Glutamatergic neuron (in vitro differentiated cells): ENCODE measurements at regions not wholly inside any gene's neighbourhood (a gene's known extent, or its start where the extent isn't known, plus 50 kb on each side); places are given as distances from the start of the nearest gene placed in this dataset.

Experiments
- DNase-seq: peaks from one replicate; pipeline ENCODE4 v3.0.0; 2022
- H3K27ac Mint-ChIP-seq: one replicate; pipeline ENCODE4 v1.8.0; 2020; ENCODE audit warnings: mild to moderate bottlenecking, mixed read lengths, inconsistent platforms; ENCODE audit not compliant: unreplicated experiment
- H3K27me3 Mint-ChIP-seq: one replicate; pipeline ENCODE4 v1.8.0; 2020; ENCODE audit warnings: mild to moderate bottlenecking, moderate library complexity, mixed read lengths, inconsistent platforms; ENCODE audit not compliant: unreplicated experiment
- H3K36me3 Mint-ChIP-seq: one replicate; pipeline ENCODE4 v1.8.0; 2020; ENCODE audit warnings: mild to moderate bottlenecking, mixed read lengths, inconsistent platforms; ENCODE audit not compliant: unreplicated experiment
- H3K4me1 Mint-ChIP-seq: one replicate; pipeline ENCODE4 v1.8.0; 2020; ENCODE audit warnings: mild to moderate bottlenecking, low read depth, mixed read lengths, inconsistent platforms; ENCODE audit not compliant: unreplicated experiment
- H3K4me3 Mint-ChIP-seq: one replicate; pipeline ENCODE4 v1.8.0; 2020; ENCODE audit warnings: mild to moderate bottlenecking, mixed read lengths, inconsistent platforms; ENCODE audit not compliant: unreplicated experiment
- H3K9me3 Mint-ChIP-seq: one replicate; pipeline ENCODE4 v1.8.0; 2020; ENCODE audit warnings: mild to moderate bottlenecking, moderate library complexity, mixed read lengths, inconsistent platforms; ENCODE audit not compliant: unreplicated experiment
- TF ChIP-seq, protein P1 (sequence below): fragments of 200-600 bp; sonication (generic); IDR thresholded peaks from one replicate; pipeline ENCODE4 v1.5.0; 2021; ENCODE audit not compliant: partially characterized antibody, unreplicated experiment

- no peak overlapping the region for H3K4me3 Mint-ChIP-seq
- H3K27me3 Mint-ChIP-seq = no peaks in the 10 kb centered on the region
- no peak for DNase-seq
- no peaks in the 10 kb centered on the region for H3K4me1 Mint-ChIP-seq
- no peak overlapping the region for H3K27ac Mint-ChIP-seq
- TF ChIP-seq, protein P1, sequence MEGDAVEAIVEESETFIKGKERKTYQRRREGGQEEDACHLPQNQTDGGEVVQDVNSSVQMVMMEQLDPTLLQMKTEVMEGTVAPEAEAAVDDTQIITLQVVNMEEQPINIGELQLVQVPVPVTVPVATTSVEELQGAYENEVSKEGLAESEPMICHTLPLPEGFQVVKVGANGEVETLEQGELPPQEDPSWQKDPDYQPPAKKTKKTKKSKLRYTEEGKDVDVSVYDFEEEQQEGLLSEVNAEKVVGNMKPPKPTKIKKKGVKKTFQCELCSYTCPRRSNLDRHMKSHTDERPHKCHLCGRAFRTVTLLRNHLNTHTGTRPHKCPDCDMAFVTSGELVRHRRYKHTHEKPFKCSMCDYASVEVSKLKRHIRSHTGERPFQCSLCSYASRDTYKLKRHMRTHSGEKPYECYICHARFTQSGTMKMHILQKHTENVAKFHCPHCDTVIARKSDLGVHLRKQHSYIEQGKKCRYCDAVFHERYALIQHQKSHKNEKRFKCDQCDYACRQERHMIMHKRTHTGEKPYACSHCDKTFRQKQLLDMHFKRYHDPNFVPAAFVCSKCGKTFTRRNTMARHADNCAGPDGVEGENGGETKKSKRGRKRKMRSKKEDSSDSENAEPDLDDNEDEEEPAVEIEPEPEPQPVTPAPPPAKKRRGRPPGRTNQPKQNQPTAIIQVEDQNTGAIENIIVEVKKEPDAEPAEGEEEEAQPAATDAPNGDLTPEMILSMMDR = no peak
- no peaks in the 10 kb centered on the region for H3K36me3 Mint-ChIP-seq
- H3K9me3 Mint-ChIP-seq = peaks cover 2% of the 10 kb centered on the region
Observed at GRCh38 chr5:145589063-145589462, 246.1 kb downstream of the PRELID2 start.

GRCh38 chr5:145588558-145588957 lies 246.6 kb downstream of the PRELID2 start:
- TF ChIP-seq, protein P1 = no peak
- no peaks in the 10 kb centered on the region for H3K27me3 Mint-ChIP-seq
- H3K4me1 Mint-ChIP-seq = no peaks in the 10 kb centered on the region
- no peak overlapping the region for H3K4me3 Mint-ChIP-seq
- H3K9me3 Mint-ChIP-seq = peaks cover 2% of the 10 kb centered on the region
- no peak for DNase-seq
- H3K27ac Mint-ChIP-seq = no peak overlapping the region
- H3K36me3 Mint-ChIP-seq = no peaks in the 10 kb centered on the region

DNA sequence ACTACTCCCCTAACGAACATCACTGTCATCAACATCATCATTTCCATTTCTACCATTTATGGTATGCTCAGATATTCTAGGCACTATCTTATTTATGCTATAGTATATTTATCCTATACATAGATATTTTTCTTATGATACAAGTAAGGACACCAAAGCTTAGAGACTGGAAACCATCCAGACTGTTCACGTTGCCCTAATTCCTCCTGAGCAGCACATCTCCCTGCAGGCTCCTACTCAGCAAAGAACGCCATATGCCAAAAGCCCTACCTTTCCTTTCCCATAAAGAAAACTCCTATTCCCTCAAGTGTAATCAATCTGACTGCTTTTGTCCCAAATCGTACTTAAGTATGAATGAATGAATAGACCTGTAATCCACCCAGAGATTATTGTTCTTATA lies 247.0 kb downstream of the PRELID2 start:
- Mint-ChIP-seq H3K27ac (no peak overlapping the region), H3K9me3 (peaks cover 2% of the 10 kb centered on the region), H3K27me3 (no peaks in the 10 kb centered on the region), H3K36me3 (no peaks in the 10 kb centered on the region), H3K4me3 (no peak overlapping the region), H3K4me1 (no peaks in the 10 kb centered on the region)
- no peak for DNase-seq
- TF ChIP-seq, protein P1 = no peak

DNA sequence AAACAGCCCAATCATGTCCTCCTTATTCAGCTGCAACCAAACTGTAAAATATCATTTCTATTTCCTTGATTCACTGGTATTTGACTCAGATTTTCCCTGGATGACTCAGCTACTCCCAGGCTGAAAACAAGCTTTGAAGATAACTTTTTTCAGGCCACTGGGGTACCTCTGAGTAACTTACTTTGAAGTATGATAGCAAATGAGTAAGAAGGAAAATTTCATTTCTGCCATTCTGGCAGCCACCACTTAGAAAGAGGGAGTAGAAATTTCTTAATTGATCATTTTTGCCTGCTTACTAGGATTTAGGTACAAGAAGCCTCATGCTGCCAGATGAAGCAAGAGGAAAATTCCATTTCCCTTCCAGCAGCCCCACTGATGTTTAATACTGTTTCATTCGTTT lies 247.4 kb downstream of the PRELID2 start:
- TF ChIP-seq, protein P1 = no peak
- peaks cover 2% of the 10 kb centered on the region for H3K9me3 Mint-ChIP-seq
- no peaks in the 10 kb centered on the region for H3K4me1 Mint-ChIP-seq
- no peaks in the 10 kb centered on the region for H3K36me3 Mint-ChIP-seq
- no peak overlapping the region for H3K4me3 Mint-ChIP-seq
- no peaks in the 10 kb centered on the region for H3K27me3 Mint-ChIP-seq
- no peak overlapping the region for H3K27ac Mint-ChIP-seq
- no peak for DNase-seq

DNA sequence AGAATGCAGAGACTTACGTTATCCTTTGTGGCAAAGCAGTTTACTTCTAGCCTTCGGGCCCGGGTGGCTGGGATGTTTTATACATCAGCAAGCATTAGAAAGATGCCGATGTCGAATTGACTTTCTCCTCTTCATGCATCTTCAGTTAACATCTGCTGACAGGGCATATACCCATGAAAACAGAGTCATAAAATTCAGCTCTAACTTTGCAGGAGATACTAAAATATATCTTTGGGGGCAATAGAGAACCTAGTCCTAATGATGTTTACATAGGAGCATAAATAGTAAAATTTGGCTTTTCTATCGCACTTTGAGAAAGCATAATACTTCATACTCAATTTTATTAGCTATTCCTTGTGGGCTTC lies 247.9 kb downstream of the PRELID2 start:
- Mint-ChIP-seq H3K4me1 (no peaks in the 10 kb centered on the region), H3K36me3 (no peaks in the 10 kb centered on the region), H3K27ac (no peak overlapping the region), H3K27me3 (no peaks in the 10 kb centered on the region), H3K9me3 (peaks cover 2% of the 10 kb centered on the region), H3K4me3 (no peak overlapping the region)
- TF ChIP-seq, protein P1 = no peak
- DNase-seq = no peak
